Omental fat pad (tissue), 3 donors: ENCODE measurements at regions not wholly inside any gene's neighbourhood (a gene's known extent, or its start where the extent isn't known, plus 50 kb on each side); places are given as distances from the start of the nearest gene placed in this dataset.

ENCODE experiments used
- ATAC-seq: fragments of 150-250 bp; one replicate; pipeline ENCODE4 v1.9.1; 2016; ENCODE audit warnings: mild to moderate bottlenecking, moderate library complexity; ENCODE audit not compliant: low FRiP score
- DNase-seq: peaks from one replicate; pipeline ENCODE4 v3.0.0-alpha.2; 2019; ENCODE audit warnings: low spot score
- CTCF ChIP-seq, 3 donors: fragments of 450-650 bp; IDR thresholded peaks; one replicate each; pipeline ENCODE4 v1.5.1; 2016 to 2017; ENCODE audit warnings: antibody characterized with exemption in 3 of 3, mild to moderate bottlenecking in 3 of 3, moderate library complexity in 2 of 3

- no peak for TF ChIP-seq CTCF (IDR thresholded peaks at IDR 0.05)
- no peak for ATAC-seq
- no peak for DNase-seq
Observed at GRCh38 chr16:54521327-54521726, 234.7 kb upstream of the IRX3 start.

GRCh38 chr16:54519161-54519695, 232.6 kb upstream of the IRX3 start:
- ATAC-seq (no peak), DNase-seq (no peak)
- no peak for TF ChIP-seq CTCF (IDR thresholded peaks at IDR 0.05)

- ATAC-seq (no peak), DNase-seq (no peak)
- TF ChIP-seq CTCF (IDR thresholded peaks at IDR 0.05) = no peak
Observed at GRCh38 chr16:54517181-54517580, 230.6 kb upstream of the IRX3 start.

GRCh38 chr16:54512467-54512995, 225.9 kb upstream of the IRX3 start:
- no peak for DNase-seq
- ATAC-seq = no peak
- no peak for TF ChIP-seq CTCF (IDR thresholded peaks at IDR 0.05)

- no peak for ATAC-seq
- no peak for DNase-seq
- no peak for TF ChIP-seq CTCF (IDR thresholded peaks at IDR 0.05)
Observed at GRCh38 chr16:54511222-54511731, 224.7 kb upstream of the IRX3 start.

- no peak for ATAC-seq
Observed at GRCh38 chr16:54510685-54511221, 224.2 kb upstream of the IRX3 start.

More at GRCh38 chr16:54510685-54511221, 224.2 kb upstream of the IRX3 start:
- no peak for DNase-seq
- no peak for TF ChIP-seq CTCF (IDR thresholded peaks at IDR 0.05)
